NCI-H526 (cell line): ENCODE measurements at regions not wholly inside any gene's neighbourhood (a gene's known extent, or its start where the extent isn't known, plus 50 kb on each side); places are given as distances from the start of the nearest gene placed in this dataset.
A peak's percentile ranks its signal among the peaks of the same experiment; 100 is the strongest.

ENCODE experiments used
- DNase-seq, 2 experiments: peaks; one replicate each; lab custom pipeline; 2025; lab: John Stamatoyannopoulos, UW

DNA sequence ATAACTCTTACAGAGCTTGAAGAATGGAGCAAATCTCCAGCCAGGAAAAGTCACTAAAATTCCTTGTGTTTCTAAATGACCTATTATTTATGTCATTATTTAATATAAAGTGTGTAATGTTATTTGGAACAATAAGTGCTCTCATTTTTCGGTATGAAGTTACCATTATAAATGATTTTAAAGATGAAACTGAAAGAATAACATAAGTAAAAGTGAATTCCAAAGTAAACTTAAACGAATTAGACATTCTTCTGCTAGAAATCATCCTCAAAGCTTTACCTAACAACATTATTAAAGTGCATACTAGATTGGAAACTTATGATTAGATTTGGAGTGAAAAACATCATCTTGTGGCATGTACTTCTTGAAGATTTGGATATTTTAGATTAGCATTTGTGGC, 897.2 kb upstream of the CDH2 start:
- DNase-seq: no peak

DNA sequence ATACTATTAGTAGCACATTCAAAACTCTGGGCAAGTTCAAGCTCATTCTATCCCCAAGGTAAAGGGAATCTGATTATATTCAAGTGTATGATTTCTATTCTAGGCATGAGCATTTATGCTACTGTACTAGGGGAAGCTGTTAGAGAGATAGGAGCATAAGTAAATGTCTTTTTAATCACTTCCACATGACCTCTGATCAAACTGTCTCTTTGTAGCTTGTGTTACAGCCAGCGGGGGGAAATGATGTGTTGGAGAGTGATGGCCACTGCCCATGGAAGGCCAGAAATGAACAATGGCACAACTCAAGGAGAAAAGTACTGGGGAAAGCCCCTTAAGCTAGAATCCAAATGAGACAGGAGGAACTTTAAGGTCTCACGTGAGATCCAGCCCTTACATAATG, 894.9 kb upstream of the CDH2 start:
- no peak for DNase-seq

DNA sequence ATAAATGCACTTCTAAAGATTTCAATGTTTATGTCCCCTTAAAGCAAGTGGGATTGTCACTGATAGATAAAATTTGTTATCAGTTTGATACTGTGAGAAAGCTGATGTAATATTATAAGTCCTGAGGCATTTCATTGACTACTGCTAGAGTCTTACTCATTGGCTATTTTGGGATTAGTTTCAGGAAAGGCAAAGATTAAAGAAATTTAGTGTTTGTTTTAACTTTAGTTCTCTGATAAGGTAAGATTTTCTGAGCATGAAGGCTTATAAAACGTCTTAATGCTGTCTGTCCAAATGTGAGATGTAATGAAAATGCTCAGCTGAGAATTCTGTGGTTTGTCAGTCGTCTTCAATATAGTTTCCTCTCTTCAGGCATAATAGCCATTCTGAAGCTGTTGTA, 886.4 kb upstream of the CDH2 start:
- no peak for DNase-seq

DNA sequence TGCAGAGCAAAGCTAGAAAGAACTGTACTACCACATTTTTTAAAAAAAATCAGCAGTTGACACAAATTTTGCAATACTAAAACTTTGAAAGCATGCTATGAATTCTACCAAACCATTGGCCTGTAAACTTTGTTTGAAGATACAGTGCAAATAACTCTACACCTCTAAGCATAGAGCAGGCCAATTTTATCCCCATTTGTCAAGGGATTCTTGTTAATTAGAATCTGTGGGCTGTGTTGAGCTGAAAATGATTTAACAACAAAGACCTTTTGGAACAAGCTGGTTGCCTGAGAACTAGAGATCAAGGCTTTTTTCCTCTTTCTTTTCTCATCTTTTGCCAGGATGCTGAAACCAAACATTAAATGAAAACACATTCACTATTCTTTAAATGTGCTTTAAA, 886.0 kb upstream of the CDH2 start:
- no peak for DNase-seq

DNA sequence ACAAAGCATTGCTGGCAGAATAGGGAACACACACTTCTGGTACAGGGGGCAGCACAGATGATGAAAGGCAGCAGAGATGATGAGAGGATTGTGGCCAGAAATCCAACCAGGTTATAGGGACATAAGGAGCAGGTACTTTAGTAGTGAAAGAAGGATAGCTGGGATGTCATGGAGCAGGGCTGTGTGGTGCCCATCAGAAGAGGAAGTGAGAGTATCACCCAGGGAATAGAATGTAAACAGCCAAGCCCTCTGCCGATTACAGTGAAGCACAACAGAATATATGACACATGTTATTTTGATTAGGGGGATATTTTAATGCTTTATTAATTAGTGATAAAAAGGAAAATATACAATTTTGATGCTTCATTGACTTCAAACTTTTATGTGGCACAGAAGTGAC, 883.4 kb upstream of the CDH2 start:
- no peak for DNase-seq

DNA sequence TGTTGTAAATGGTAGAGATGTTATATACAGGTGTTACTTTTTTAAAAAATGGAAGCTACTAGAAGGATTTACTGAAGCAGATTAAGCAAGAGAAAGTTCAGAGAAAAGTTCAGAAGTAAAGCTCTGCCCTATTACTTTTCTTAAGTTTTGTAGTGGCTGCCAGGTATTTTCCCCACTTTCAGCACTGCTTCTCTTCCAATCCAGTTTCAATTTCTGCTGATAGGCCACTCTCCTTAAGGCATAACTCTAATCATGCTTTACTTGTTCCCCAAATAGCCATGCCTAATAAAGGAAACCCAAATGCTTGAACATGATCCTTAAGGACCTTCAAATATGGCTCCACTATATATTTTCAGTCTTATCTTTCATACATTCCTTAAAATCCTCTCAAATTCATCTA, 880.8 kb upstream of the CDH2 start:
- no peak for DNase-seq

DNA sequence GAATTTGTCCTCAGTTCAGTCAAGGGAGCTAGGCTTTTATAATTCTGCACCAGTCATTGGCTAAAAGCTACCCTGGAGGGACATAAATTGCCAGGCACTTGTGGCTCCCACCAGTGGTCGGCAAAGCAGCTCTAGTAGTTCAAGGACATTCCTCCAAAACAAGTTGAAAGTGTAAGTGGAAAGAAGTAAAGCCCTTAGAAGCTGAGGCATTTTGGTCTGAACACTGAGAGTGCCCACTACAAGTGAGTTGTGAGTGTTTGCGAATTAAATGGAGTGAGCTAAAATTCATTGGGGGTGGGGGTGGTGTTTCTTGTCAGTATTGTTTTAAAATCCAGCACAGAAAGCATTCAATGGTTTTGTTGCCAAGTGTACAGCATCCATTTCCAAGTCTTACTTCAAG, 879.9 kb upstream of the CDH2 start:
- DNase-seq: no peak

DNA sequence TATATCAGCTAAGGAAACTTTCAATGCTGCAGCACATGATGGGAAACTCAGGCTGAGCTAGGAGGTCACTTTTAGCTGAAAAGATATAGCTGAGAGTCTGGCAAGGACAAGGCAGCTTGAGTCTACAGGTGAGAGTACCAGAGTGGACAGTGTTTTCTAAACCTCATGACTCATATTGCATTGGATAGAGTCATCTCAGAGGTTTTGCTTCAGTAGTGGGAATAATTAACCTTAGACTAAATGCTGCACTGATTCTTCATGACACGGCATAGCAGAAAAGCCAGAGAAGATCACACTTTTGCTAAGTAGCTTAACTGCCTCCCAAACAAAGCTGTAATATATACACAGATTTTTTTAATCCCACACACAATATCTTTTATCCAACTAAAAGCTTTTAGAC, 865.0 kb upstream of the CDH2 start:
- no peak for DNase-seq

DNA sequence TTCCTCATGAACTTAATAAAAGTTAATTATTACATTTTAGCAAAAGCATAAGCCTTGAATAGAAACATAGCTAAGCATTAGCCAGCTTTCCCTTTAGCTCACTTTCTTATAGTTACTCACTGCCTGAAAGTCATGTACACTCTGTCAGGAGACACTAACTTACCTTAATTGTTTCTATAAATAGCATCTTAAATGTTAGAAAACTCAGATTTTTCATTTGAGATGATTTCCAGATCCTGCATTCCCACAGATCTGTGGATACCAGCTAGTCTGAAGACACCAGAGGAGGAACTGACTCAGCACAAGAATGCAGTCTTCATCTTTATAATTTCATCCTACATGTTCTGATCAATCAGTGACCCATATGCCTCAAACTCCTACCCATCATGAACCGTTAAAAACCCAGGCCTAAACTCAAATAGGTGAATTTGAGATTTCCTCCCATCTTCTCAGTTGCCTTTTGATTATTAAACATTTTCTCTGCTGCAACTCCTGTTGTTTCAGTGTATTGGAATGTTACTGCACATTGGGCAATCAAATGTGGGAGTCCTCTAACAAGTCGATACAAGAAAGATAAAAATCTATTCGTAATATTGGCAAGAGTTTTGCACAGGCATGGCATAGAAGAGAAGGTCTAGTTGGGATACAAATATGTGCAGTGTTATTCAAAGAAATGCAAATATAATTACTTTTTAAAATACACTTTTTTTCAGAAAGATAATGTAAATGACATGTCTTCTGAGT, 857.4 kb upstream of the CDH2 start:
- no peak for DNase-seq

DNA sequence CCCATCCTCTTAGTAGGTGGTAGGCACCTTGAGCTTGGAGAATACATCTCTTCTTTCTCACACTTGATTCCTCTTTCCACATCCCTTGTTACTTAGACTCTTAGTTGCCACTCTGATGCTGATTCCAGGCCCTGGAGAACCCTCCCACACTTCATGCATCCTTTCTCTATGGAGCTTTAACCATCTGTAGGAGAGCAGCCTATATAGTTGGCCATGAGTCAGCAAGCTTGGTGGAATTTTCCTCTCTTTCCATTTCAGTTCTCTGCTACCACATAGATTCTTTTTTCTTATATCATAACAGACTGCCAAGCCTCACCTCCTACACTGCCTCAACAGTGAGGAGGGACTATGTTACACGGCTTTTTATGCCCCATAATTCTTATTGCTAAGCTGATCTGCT, 851.6 kb upstream of the CDH2 start:
- DNase-seq: no peak

DNA sequence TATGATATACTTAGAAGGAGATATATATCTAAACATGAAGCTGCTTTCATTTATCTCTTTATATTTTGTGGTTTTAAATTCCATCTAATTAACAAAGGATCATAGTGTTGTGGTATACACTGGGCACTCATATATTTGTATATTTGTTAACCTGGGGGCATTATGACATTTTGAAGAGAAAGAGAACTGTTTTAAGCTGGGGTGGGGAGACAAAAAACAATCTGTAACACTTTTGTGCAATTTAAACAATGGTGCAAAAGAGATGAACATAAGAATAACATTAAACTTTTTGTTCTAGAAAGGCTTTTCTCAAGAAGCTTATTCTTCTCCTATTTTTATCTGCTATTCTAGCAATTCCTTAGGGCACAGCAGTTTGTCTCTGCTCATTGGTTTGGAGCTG, 842.0 kb upstream of the CDH2 start:
- DNase-seq: no peak

DNA sequence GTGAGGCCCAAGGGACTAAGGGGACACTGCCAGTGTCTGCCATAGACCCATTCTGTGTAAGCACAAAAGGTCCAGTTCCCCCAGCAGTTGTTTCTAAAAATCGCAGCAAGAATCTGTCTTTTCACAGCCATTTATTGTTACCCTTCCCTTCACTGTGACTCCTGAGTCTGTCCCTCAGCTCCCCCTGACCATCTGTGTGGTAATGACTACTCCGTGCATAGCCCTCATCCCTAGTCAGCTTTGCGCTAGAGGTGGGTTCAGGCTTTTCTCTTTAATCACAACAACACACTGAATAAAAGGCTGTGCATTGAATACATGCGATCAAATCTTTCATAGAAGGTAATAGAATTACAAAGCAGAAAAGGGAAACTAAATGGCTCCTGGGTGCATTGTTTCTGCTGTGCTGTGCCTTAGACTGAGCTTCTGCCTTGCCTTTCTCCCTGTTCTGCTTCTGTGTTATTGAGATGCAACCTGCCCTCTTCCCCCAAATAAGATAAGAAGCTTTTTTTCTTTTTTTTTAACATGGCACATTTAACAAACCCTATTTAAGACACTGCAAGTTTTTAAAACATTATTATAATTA, 836.0 kb upstream of the CDH2 start:
- no peak for DNase-seq

DNA sequence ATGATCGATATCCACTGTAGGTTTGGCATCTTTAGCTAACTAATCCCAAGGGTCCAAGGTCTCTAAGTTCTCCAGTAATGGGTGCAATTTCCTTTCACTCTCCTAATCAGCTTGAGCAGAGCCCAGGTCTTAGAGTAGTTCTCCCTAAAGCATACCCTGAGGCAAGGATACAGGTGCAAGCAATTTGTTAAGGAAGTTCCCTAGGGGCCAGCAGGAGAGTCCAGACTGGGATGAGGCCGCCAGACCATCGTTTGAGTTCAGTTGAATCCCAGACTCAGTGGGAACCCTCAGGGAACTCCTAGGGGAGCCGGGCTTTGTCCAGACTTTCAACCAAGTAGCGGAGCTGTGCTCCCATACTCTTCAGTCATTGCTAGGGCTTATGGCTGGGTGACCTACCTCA, 835.4 kb upstream of the CDH2 start:
- no peak for DNase-seq

DNA sequence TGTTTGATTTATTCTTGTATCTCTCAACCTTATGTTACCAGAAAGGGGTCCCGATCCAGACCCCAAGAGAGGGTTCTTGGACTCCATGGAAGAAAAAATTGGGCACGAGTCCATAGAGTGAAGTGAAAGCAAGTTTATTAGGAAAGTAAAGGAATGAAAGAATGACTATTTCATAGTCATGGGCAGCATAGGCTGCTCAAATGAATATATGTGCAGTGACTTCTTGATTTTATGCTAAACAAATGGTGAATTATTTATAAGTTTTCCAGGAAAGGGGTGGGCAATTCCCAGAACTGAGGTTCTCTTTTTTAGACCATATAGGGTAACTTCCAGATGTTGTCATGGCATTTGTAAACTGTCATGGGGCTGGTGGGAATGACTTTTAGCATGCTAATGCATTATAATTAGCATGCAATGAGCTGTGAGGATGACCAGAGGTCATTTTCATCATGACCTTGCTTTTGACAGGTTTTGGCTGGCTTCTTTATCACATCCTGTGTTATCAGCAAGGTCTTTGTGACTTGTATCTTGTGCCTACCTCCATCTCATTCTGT, 832.4 kb upstream of the CDH2 start:
- no peak for DNase-seq

DNA sequence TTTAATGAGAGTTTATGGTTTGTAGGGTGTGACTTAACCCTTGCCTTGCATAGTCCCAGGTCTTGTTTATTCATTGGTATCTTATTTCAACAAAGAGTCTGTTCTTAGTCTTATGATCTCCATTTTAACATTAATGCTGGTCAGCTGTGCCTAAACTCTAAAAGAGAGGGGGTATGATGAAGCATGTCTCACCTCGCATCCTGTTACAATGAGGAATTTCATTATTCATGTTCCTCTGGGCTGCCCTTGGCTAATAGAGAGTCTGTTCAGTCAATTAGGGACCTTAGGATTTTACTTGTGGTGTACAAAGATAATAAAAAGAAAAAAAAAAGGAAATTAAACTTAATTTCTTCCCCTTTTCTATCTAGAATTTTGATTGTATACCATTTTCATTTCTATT, 831.9 kb upstream of the CDH2 start:
- DNase-seq: no peak

DNA sequence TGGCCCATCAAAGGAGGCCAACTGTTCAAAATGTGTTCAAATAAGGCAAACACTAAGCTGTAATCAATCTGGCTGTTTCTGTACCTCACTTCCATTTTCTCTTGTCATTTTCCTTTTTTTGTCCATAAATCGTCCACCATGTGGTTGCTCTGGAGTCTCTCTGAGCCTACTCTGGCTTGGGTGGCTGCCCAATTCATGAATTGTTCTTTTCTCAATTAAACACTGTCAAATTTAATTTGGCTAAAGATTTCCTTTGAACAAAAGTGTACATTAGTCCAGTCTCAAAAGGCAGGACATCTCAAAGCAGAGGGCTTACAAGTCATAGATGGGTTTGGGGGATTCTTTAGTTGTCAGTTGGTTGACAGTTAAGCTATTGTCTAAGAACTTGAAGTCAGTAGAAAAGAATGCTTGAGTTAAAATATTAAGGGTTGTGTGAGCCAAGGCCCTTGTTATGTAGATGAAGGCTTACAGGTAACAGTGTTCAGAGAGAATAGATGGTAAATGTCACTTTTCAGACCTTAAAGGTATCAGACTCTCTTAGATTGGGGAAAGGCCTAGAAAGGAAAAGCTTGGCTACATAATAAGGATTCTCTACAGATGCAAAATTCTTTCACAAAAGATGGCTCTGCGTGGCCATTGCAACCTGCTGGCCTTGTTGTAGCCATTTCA, 831.2 kb upstream of the CDH2 start:
- DNase-seq: no peak

DNA sequence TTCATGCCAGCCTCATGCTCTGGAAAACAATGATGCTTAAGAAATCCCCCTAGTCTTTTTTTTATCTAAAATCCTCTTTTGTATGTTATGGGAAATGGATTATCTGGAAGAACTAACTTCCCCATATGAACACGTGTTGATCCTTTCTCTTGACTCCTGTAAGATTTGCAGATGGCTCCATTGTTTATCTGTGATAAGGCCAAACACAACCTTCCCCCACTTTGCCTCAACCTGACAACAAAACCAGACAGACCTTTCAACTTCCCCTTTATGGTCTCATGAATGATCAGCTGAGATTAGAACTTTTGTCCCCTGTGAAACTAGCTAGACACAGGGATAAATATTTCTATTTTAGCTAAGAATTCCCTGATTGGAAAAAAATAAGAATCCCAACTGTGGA, 828.0 kb upstream of the CDH2 start:
- no peak for DNase-seq

DNA sequence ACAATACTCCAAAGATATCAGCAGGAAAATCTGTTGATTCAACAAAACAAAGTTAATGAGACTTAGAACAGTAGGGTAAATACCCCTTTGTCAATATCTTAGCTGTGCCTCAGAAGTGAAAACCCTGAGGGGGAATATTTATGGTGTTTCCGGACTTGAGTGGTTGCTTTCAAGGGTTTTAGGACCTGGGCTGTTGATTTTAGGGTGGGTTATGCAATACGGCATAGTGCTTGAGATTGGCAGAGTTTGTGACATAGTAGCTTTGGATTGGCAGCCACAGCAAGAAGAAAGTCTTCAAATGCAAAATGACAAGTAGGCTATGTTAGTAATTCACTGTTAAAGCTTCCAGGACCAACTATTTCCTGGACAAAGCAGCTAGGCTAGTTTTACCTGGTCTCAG, 826.3 kb upstream of the CDH2 start:
- DNase-seq: no peak

DNA sequence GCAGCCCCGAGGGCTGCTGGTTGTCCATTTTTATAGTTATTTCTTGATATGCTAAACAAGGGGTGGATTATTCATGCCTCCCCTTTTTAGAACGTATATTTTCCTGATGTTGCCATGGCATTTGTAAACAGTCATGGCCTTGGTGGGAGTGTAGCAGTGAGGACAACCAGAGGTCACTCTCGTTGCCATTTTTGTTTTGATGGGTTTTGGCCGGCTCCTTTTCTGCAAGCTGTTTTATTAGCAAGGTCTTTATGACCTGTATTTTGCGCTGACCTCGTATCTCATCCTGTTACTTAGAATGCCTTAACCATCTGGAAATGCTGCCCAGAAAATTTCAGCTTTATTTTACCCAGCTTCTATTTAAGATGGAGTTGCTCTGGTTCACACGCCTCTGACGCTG, 825.8 kb upstream of the CDH2 start:
- DNase-seq: no peak

DNA sequence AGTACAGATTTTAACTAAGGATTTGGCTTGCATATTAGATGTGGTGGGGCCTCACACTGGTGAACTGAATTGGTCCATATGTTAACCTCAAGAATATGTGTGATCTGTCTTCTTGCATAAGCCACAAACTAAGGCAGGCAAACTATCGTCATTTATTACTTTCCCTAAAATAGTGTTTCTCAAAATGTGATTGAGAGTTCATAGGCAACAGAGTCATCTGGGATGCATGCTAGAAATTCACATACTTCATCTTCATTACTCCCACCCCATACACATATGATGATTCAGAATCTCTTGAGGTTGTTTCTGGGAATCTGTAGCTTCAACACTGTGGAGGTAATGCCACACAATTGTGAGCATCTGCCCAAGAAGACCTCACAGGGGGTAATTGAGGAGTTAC, 822.8 kb upstream of the CDH2 start:
- no peak for DNase-seq

DNA sequence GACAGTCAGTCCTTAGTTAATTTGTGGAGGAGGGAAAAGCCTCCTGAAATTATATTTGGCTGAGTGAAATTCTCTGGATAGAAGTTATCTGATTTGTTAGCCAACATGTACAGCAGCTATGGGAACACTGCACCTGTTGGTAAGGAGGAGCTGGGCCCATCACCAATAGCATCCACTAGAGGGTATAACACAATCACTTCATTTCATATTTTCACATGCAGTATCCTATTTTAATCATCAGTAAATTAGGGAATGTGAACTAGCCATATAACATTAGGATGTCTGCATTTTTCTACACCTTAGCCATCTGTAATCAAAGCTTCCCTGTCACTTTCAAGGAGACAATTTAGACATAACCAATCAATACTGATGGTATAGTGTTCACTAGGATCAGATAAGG, 818.4 kb upstream of the CDH2 start:
- DNase-seq: peak in 1 of 2 experiments; percentile 1

DNA sequence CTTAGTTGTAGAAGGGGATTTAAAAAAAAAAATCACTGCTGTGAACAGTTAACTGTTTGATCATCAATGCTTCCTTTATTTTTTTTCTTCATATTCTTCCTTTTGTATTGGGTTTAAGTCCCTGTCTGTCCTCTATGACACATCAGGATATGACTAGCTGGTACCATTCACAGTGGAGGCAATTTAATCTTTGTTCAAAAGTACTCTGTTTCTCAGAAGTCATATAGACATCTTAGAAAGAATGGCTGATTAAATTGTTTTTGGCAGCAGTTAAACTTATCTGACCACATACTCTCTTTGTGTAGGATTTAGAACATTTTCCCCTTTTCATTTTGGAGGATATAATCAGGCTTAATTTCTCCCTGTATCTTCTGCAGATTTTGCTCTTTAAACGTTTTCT, 807.8 kb upstream of the CDH2 start:
- no peak for DNase-seq

DNA sequence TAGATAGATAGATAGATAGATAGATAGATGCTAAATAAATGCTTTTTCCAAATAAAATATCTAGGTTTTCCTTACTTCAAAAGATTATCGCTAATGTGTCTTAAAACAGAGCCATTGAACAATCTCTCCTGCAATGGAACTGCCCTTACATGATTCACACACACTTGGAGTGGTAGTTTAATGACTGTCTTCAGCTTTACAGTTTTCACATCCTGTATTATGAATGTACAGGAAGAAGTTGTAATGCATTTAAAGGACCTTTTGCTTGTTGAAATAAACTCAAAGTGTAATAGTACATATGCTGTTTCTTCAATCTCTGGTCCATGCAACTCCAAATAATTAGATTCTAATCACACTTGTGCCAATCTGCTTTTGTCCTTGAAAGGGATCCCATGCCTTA, 797.6 kb upstream of the CDH2 start:
- no peak for DNase-seq
